ENCODE measurements at regions not wholly inside any gene's neighbourhood (a gene's known extent, or its start where the extent isn't known, plus 50 kb on each side); places are given as distances from the start of the nearest gene placed in this dataset.

GRCh38 chr18:61261870-61262269 lies 71.4 kb upstream of the CDH20 start:
- no peak overlapping the region for H4K8ac ChIP-seq (ENCODE audit: extremely low read depth, insufficient read depth, low read length)
- no peak overlapping the region for H2BK120ac ChIP-seq (replicated peaks; ENCODE audit: low read depth, low read length)
- no peak overlapping the region for H4K91ac ChIP-seq (replicated peaks; ENCODE audit: insufficient read length, low read length)
- H3K56ac ChIP-seq (replicated peaks; ENCODE audit: insufficient read length, low read depth, low read length), result no peak overlapping the region
- H3K9me3 ChIP-seq (ENCODE audit: insufficient read depth in 2 of 2, low read depth in 1 of 2, low read length in 1 of 2), result peaks cover 5 to 6% of the 10 kb centered on the region in 2 experiments; a peak in 1 of 4 replicates
- H3K79me2 ChIP-seq (ENCODE audit: control insufficient read depth in 1 of 2, insufficient read depth in 2 of 2, low read length in 2 of 2), result no peaks in the 10 kb centered on the region
- H2BK5ac ChIP-seq (ENCODE audit: low read depth, low read length), result no peak overlapping the region
- no peak overlapping the region for H2BK15ac ChIP-seq (ENCODE audit: low read length)
- H3K36me3 ChIP-seq (ENCODE audit: control insufficient read depth in 2 of 4, insufficient read depth in 4 of 4, low read length in 3 of 4), result no peaks in the 10 kb centered on the region
- H2BK20ac ChIP-seq (ENCODE audit: low read length), result no peak overlapping the region
- no peak overlapping the region for H3K18ac ChIP-seq (ENCODE audit: extremely low read depth, low read length)
- H3K4me1 ChIP-seq (replicated peaks in 1 of 4; ENCODE audit: control insufficient read depth in 3 of 4, insufficient read depth in 4 of 4, low read length in 3 of 4), result no peaks in the 10 kb centered on the region
- DNase-seq (ENCODE audit: low read depth in 1 of 2, low spot score in 2 of 2) (no peak), FAIRE-seq (no peak)
- H2BK12ac ChIP-seq (ENCODE audit: low read depth, low read length), result no peak overlapping the region
- H3K27ac ChIP-seq (ENCODE audit: low read depth, low read length), result no peak overlapping the region
- no peaks in the 10 kb centered on the region for H3K27me3 ChIP-seq (replicated peaks in 1 of 4; ENCODE audit: control insufficient read depth in 3 of 4, extremely low read depth in 1 of 4, insufficient read depth in 3 of 4, low read length in 3 of 4)
- CTCF ChIA-PET (ENCODE audit: partially characterized antibody), result interaction anchor here (1.3 kb wide), 1 partner anchor 241 kb away, joined by 4 read pairs; no protein-coding TSS in a partner anchor
- no peak for TF ChIP-seq TBP (IDR thresholded peaks at IDR 0.05; ENCODE audit: low read depth, low read length)
- TF ChIP-seq POLR2AphosphoS5 (IDR thresholded peaks at IDR 0.05; ENCODE audit: low read depth, low read length), result no peak
- no peak for TF ChIP-seq SP2 (IDR thresholded peaks at IDR 0.05; ENCODE audit: low read length)
- TF ChIP-seq TCF12 (IDR thresholded peaks at IDR 0.05; ENCODE audit: low read depth, low read length), result no peak
- no peak for TF ChIP-seq RBBP5 (IDR thresholded peaks at IDR 0.05; ENCODE audit: borderline replicate concordance, low read depth, low read length)
- no peak for TF ChIP-seq SIX5 (IDR thresholded peaks at IDR 0.05; ENCODE audit: low read depth, low read length)
- no peak for TF ChIP-seq RFX5 (IDR thresholded peaks at IDR 0.05; ENCODE audit: borderline replicate concordance, low read depth, low read length)
- no peak for TF ChIP-seq YY1 (IDR thresholded peaks at IDR 0.05; ENCODE audit: low read depth, low read length)
- TF ChIP-seq SP1 (IDR thresholded peaks at IDR 0.05; ENCODE audit: low read depth, low read length), result no peak
- no peak for TF ChIP-seq NRF1 (IDR thresholded peaks at IDR 0.05; ENCODE audit: low read depth, low read length)
- no peak for TF ChIP-seq SUZ12 (IDR thresholded peaks at IDR 0.05; ENCODE audit: low read length)
- TF ChIP-seq KDM4A (IDR thresholded peaks at IDR 0.05; ENCODE audit: low read depth, low read length, severe bottlenecking), result no peak
- no peaks in the 10 kb centered on the region for H4K20me1 ChIP-seq (replicated peaks in 1 of 2; ENCODE audit: control insufficient read depth in 1 of 2, insufficient read depth in 2 of 2, low read length in 2 of 2)
- no peak overlapping the region for H2AFZ ChIP-seq (ENCODE audit: low read length)
- POLR2A ChIA-PET (ENCODE audit: partially characterized antibody), result no interaction called here
- H3K23ac ChIP-seq (ENCODE audit: insufficient read length), result no peak overlapping the region
- no peak overlapping the region for H3K4me3 ChIP-seq (ENCODE audit: extremely low read depth in 1 of 4, insufficient read depth in 2 of 4, low read depth in 3 of 4, low read length in 4 of 4)
- WGBS, 2 experiments (ENCODE audit: extremely low coverage in 1 of 2, insufficient coverage in 1 of 2, insufficient read length in 1 of 2, insufficient replicate concordance in 2 of 2, low coverage in 1 of 2, low lambda C conversion rate in 2 of 2, missing lambda C conversion rate in 1 of 2), result 94% methylated on average over 2 of the region's 2 CpGs; no CpG with 5 or more reads in 1 of the 2 experiments
- H3K79me1 ChIP-seq (ENCODE audit: low read depth, low read length), result no peaks in the 10 kb centered on the region
- no peak overlapping the region for H3K4ac ChIP-seq (replicated peaks; ENCODE audit: insufficient read length, low read depth, low read length)
- no peak overlapping the region for H2AK5ac ChIP-seq (ENCODE audit: low read depth, low read length)
- no peak overlapping the region for H3K14ac ChIP-seq (ENCODE audit: insufficient read length)
- no peak overlapping the region for H4K5ac ChIP-seq (ENCODE audit: insufficient read length, low read depth, low read length)
- no peak overlapping the region for H3K9ac ChIP-seq (replicated peaks in 1 of 4; ENCODE audit: extremely low read depth in 1 of 4, low read depth in 3 of 4, low read length in 3 of 4)
- no peak overlapping the region for H3K4me2 ChIP-seq (ENCODE audit: insufficient read depth in 1 of 2, low read depth in 2 of 2, low read length in 2 of 2)
- no peaks in the 10 kb centered on the region for H3K23me2 ChIP-seq (ENCODE audit: low read depth, low read length)

All from H1 (cell line).